ENCODE measurements at regions not wholly inside any gene's neighbourhood (a gene's known extent, or its start where the extent isn't known, plus 50 kb on each side); places are given as distances from the start of the nearest gene placed in this dataset.

DNA sequence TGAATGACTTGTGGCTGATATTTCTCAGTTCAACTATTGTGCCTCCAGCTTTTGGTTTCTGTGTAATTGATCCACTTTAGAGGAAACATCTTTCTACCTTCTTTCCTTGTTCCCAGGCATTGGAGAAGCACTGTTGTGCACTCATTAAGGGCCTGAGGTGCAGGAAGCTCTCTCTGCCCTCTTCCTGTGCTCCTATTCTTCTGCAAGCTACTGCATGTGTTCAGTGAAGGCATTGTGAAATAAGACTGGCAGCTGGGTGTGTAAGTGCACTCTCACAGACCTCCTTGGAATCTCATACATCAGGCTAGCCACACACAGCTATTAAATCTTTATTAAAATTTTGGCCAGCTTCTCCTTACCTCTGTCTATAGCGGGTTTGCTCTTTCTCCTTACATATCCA lies 177.8 kb downstream of the OGFRL1 start:
- Histone ChIP-seq H3K4me3 (no peak overlapping the region), H3K27ac (no peak overlapping the region), H3K4me1 (no peaks in the 10 kb centered on the region), H3K9me3 (no peaks in the 10 kb centered on the region), H3K36me3 (no peaks in the 10 kb centered on the region), H3K27me3 (no peaks in the 10 kb centered on the region)
- intact Hi-C loops (cut with DNase I; ENCODE audit: low total_unique reads) = no loop called here
- TF ChIP-seq POLR2A (IDR thresholded peaks at IDR 0.05) (no peak), POLR2AphosphoS5 (IDR thresholded peaks at IDR 0.05) (no peak)
- TF ChIP-seq, protein P1, sequence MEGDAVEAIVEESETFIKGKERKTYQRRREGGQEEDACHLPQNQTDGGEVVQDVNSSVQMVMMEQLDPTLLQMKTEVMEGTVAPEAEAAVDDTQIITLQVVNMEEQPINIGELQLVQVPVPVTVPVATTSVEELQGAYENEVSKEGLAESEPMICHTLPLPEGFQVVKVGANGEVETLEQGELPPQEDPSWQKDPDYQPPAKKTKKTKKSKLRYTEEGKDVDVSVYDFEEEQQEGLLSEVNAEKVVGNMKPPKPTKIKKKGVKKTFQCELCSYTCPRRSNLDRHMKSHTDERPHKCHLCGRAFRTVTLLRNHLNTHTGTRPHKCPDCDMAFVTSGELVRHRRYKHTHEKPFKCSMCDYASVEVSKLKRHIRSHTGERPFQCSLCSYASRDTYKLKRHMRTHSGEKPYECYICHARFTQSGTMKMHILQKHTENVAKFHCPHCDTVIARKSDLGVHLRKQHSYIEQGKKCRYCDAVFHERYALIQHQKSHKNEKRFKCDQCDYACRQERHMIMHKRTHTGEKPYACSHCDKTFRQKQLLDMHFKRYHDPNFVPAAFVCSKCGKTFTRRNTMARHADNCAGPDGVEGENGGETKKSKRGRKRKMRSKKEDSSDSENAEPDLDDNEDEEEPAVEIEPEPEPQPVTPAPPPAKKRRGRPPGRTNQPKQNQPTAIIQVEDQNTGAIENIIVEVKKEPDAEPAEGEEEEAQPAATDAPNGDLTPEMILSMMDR (IDR thresholded peaks at IDR 0.05) = no peak
- no peak for DNase-seq (ENCODE audit: low spot score in 2 of 2)

DNA sequence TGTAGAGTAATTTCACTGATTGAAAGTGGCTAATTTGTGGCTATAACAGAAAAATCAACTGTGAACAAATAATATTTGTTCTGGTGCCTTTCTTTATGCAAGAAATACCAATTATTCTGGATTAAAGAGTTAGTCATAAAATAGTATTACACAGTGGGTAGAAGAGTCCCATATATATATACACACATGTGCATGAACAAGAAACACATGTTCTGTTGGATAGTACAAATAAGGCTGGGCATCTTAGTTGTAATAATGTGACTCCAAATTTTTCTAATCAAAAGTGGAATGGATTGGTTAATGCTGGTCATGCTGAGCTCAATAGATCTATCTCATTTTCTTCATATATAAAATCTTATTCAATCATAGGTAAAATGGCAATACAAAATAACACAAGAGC lies 179.4 kb downstream of the OGFRL1 start:
- Histone ChIP-seq H3K27ac (no peak overlapping the region), H3K4me3 (no peak overlapping the region), H3K36me3 (no peaks in the 10 kb centered on the region), H3K4me1 (no peaks in the 10 kb centered on the region), H3K27me3 (no peaks in the 10 kb centered on the region), H3K9me3 (no peaks in the 10 kb centered on the region)
- no peak for TF ChIP-seq POLR2A (IDR thresholded peaks at IDR 0.05)
- TF ChIP-seq POLR2AphosphoS5 (IDR thresholded peaks at IDR 0.05) = no peak
- TF ChIP-seq, protein P1 (IDR thresholded peaks at IDR 0.05) = no peak
- DNase-seq (ENCODE audit: low spot score in 2 of 2) = no peak
- intact Hi-C loops (cut with DNase I; ENCODE audit: low total_unique reads) = no loop called here

GRCh38 chr6:71468841-71469700 lies 180.5 kb downstream of the OGFRL1 start:
- peak in 1 of 2 donors; percentile 31 for DNase-seq (ENCODE audit: low spot score in 2 of 2)
- Histone ChIP-seq H3K4me1 (no peaks in the 10 kb centered on the region), H3K4me3 (peak overlapping the region in 1 of 3 donors; percentile 8), H3K27ac (peak overlapping the region; percentile 81 to 92), H3K9me3 (no peaks in the 10 kb centered on the region), H3K36me3 (no peaks in the 10 kb centered on the region), H3K27me3 (no peaks in the 10 kb centered on the region)
- peak in 2 of 3 donors; percentile 25 to 87 for TF ChIP-seq POLR2AphosphoS5 (IDR thresholded peaks at IDR 0.05)
- no peak for TF ChIP-seq POLR2A (IDR thresholded peaks at IDR 0.05)
- TF ChIP-seq, protein P1 (IDR thresholded peaks at IDR 0.05) = no peak
- intact Hi-C loops (cut with DNase I; ENCODE audit: low total_unique reads) = no loop called here

- H3K9me3 ChIP-seq = no peaks in the 10 kb centered on the region
- no peaks in the 10 kb centered on the region for H3K36me3 ChIP-seq
- intact Hi-C loops (cut with DNase I; ENCODE audit: low total_unique reads) = no loop called here
- no peaks in the 10 kb centered on the region for H3K4me1 ChIP-seq
- H3K4me3 ChIP-seq = no peak overlapping the region
- no peak for DNase-seq (ENCODE audit: low spot score in 2 of 2)
- H3K27ac ChIP-seq = no peak overlapping the region
- H3K27me3 ChIP-seq = no peaks in the 10 kb centered on the region
- TF ChIP-seq POLR2AphosphoS5 (IDR thresholded peaks at IDR 0.05) (no peak), POLR2A (IDR thresholded peaks at IDR 0.05) (no peak)
- TF ChIP-seq, protein P1 (IDR thresholded peaks at IDR 0.05) = no peak
These were observed 183.1 kb downstream of the OGFRL1 start for GRCh38 chr6:71471718-71472117.

DNA sequence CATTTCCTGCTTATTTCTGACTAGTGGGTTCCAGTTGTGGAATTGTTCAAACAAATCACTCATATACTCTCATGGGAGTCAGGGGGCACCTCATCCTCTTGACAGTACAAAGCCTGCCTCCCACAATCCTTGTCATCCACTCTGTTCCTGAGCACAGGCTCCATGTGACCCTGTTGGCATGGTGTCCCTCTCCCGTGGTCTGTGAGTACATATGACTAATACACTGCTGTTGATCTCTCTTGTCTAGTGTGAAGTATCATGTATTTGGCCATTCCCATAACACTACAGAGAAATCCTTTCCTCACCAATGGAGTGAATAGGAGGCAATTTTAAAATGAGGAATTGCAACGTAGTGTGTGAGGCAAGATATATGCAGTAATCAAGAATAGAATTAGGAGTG lies 185.3 kb downstream of the OGFRL1 start:
- H3K27ac ChIP-seq = peak overlapping the region; percentile 31 to 79

More for the DNA sequence above, 185.3 kb downstream of the OGFRL1 start:
- Histone ChIP-seq H3K9me3 (no peaks in the 10 kb centered on the region), H3K4me3 (no peak overlapping the region), H3K27me3 (no peaks in the 10 kb centered on the region), H3K36me3 (no peaks in the 10 kb centered on the region), H3K4me1 (no peaks in the 10 kb centered on the region)
- TF ChIP-seq, protein P1 (IDR thresholded peaks at IDR 0.05) = no peak
- TF ChIP-seq POLR2AphosphoS5 (IDR thresholded peaks at IDR 0.05) = peak in 1 of 3 donors; percentile 35
- intact Hi-C loops (cut with DNase I; ENCODE audit: low total_unique reads) = no loop called here
- peak in 1 of 2 donors; percentile 33 for DNase-seq (ENCODE audit: low spot score in 2 of 2)

All from breast epithelium (tissue), 4 donors.